OCI-LY7 (cell line): ENCODE measurements at regions not wholly inside any gene's neighbourhood (a gene's known extent, or its start where the extent isn't known, plus 50 kb on each side); places are given as distances from the start of the nearest gene placed in this dataset.

Experiments
- BruUV-seq: library from RNA; stranded (reverse); fragments of 400-500 nt; replicated peaks from 2 replicates; lab custom pipeline; 2021; lab: Mats Ljungman, UMichigan
- CTCF ChIA-PET: fragments of 300-600 bp; sonication (Branson Sonifier 250); formaldehyde crosslinking; loops from one replicate; lab custom pipeline; 2022; ENCODE audit warnings: antibody characterized with exemption; ENCODE audit not compliant: unreplicated experiment; lab: Charles Lee
- POLR2A ChIA-PET: fragments of 300-600 bp; sonication (Branson Sonifier 250); formaldehyde crosslinking; loops from one replicate; lab custom pipeline; 2022; ENCODE audit warnings: antibody characterized with exemption; lab: Charles Lee
- DNase-seq: peaks from one replicate; pipeline ENCODE4 v3.0.0-alpha.2; 2015; ENCODE audit warnings: low spot score
- H2AFZ ChIP-seq: fragments of 200-600 bp; sonication (generic), shearing (Covaris generic); 2 replicates; pipeline ENCODE4 v1.6.1; 2014; ENCODE audit warnings: mild to moderate bottlenecking, antibody characterized with exemption, low read length, moderate library complexity
- H3K27ac ChIP-seq: fragments of 200-600 bp; sonication (generic); 2 replicates; pipeline ENCODE4 v1.5.1; 2014; ENCODE audit warnings: mixed run types, low read depth, mild to moderate bottlenecking, moderate library complexity, low read length, inconsistent platforms; ENCODE audit not compliant: poor library complexity, severe bottlenecking
- H3K36me3 ChIP-seq: fragments of 200-600 bp; sonication (generic); 2 replicates; pipeline ENCODE4 v1.6.1; 2014; ENCODE audit warnings: mild to moderate bottlenecking, antibody characterized with exemption, low read length, moderate library complexity, mixed read lengths; ENCODE audit not compliant: insufficient read depth
- H3K4me1 ChIP-seq: fragments of 200-600 bp; sonication (generic); 2 replicates; pipeline ENCODE4 v1.5.1; 2014; ENCODE audit warnings: mild to moderate bottlenecking, low read length; ENCODE audit not compliant: insufficient read depth, poor library complexity, severe bottlenecking
- H3K4me2 ChIP-seq: fragments of 200-600 bp; sonication (generic); 2 replicates; pipeline ENCODE4 v1.6.1; 2014; ENCODE audit warnings: mild to moderate bottlenecking, low read length
- H3K4me3 ChIP-seq: fragments of 200-600 bp; sonication (generic); 2 replicates; pipeline ENCODE4 v1.5.1; 2014; ENCODE audit warnings: mild to moderate bottlenecking, low read depth, low read length; ENCODE audit not compliant: poor library complexity, severe bottlenecking
- H3K79me2 ChIP-seq: fragments of 200-600 bp; sonication (generic); 2 replicates; pipeline ENCODE4 v1.6.1; 2016; ENCODE audit warnings: low read depth, mild to moderate bottlenecking, low read length, moderate library complexity, mixed read lengths; ENCODE audit not compliant: insufficient read depth
- H3K9me2 ChIP-seq: fragments of 200-600 bp; sonication (generic); 2 replicates; pipeline ENCODE4 v1.6.1; 2016; ENCODE audit warnings: mild to moderate bottlenecking, low read length, mixed read lengths; ENCODE audit not compliant: insufficient read depth
- H3K9me3 ChIP-seq: fragments of 200-600 bp; sonication (generic); 2 replicates; pipeline ENCODE4 v1.6.1; 2014; ENCODE audit warnings: mild to moderate bottlenecking, mixed run types, low read length, mixed read lengths
- H4K20me1 ChIP-seq: fragments of 200-600 bp; sonication (generic); 2 replicates; pipeline ENCODE4 v1.6.1; 2014; ENCODE audit warnings: mild to moderate bottlenecking, antibody characterized with exemption, low read length, moderate library complexity, mixed read lengths; ENCODE audit not compliant: insufficient read depth
- EZH2phosphoT487 ChIP-seq: fragments of 200-600 bp; sonication (generic); IDR thresholded peaks from 2 replicates; pipeline ENCODE4 v1.6.1; 2018; ENCODE audit warnings: low read depth, borderline replicate concordance, mild to moderate bottlenecking, mixed run types, antibody characterized with exemption, low read length, moderate library complexity, mixed read lengths
- intact Hi-C: fragments of 100-400 bp; cut with micrococcal nuclease; formaldehyde crosslinking; loops from one replicate; pipeline ENCODE4 v1.10.0; 2022; ENCODE audit not compliant: unreplicated experiment
- TF ChIP-seq, protein P1 (sequence below): fragments of 200-600 bp; sonication (generic); conservative IDR thresholded peaks from 2 replicates; pipeline ENCODE4 v1.5.1; 2014; ENCODE audit warnings: mild to moderate bottlenecking, antibody characterized with exemption, low read length, moderate library complexity, mixed read lengths

- H3K79me2 ChIP-seq, result no peaks in the 10 kb centered on the region
- POLR2A ChIA-PET, result no interaction called here
These were observed 154.9 kb downstream of the WNT5A start for GRCh38 chr3:55332176-55332575.

GRCh38 chr3:55331524-55331923, 155.6 kb downstream of the WNT5A start:
- H3K4me2 ChIP-seq, result no peak overlapping the region
- no peak overlapping the region for H3K4me3 ChIP-seq
- ChIA-PET POLR2A (interaction anchor here (0.7 kb wide), 1 partner anchor 31 kb away, joined by 4 read pairs; no protein-coding TSS in a partner anchor), CTCF (no interaction called here)
- intact Hi-C loops, result no loop called here
- H3K4me1 ChIP-seq, result no peaks in the 10 kb centered on the region
- H2AFZ ChIP-seq, result no peak overlapping the region
- no peak for DNase-seq
- H3K9me3 ChIP-seq, result no peaks in the 10 kb centered on the region
- no peak for TF ChIP-seq EZH2phosphoT487
- TF ChIP-seq, protein P1, sequence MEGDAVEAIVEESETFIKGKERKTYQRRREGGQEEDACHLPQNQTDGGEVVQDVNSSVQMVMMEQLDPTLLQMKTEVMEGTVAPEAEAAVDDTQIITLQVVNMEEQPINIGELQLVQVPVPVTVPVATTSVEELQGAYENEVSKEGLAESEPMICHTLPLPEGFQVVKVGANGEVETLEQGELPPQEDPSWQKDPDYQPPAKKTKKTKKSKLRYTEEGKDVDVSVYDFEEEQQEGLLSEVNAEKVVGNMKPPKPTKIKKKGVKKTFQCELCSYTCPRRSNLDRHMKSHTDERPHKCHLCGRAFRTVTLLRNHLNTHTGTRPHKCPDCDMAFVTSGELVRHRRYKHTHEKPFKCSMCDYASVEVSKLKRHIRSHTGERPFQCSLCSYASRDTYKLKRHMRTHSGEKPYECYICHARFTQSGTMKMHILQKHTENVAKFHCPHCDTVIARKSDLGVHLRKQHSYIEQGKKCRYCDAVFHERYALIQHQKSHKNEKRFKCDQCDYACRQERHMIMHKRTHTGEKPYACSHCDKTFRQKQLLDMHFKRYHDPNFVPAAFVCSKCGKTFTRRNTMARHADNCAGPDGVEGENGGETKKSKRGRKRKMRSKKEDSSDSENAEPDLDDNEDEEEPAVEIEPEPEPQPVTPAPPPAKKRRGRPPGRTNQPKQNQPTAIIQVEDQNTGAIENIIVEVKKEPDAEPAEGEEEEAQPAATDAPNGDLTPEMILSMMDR, result no peak
- H3K9me2 ChIP-seq, result no peaks in the 10 kb centered on the region
- no peaks in the 10 kb centered on the region for H4K20me1 ChIP-seq
- no peaks in the 10 kb centered on the region for H3K36me3 ChIP-seq
- BruUV-seq, result no TSS peak
- no peak overlapping the region for H3K27ac ChIP-seq
- no peaks in the 10 kb centered on the region for H3K79me2 ChIP-seq

More at GRCh38 chr3:55332176-55332575, 154.9 kb downstream of the WNT5A start:
- no peaks in the 10 kb centered on the region for H4K20me1 ChIP-seq
- H3K9me2 ChIP-seq, result no peaks in the 10 kb centered on the region
- BruUV-seq, result no TSS peak
- H3K36me3 ChIP-seq, result no peaks in the 10 kb centered on the region
- TF ChIP-seq EZH2phosphoT487, result no peak
- TF ChIP-seq, protein P1, result no peak
- no peaks in the 10 kb centered on the region for H3K9me3 ChIP-seq
- CTCF ChIA-PET, result interaction anchor here (0.6 kb wide), 1 partner anchor 14 kb away, joined by 6 read pairs; no protein-coding TSS in a partner anchor
- no peak overlapping the region for H3K4me3 ChIP-seq
- no peak overlapping the region for H2AFZ ChIP-seq
- H3K27ac ChIP-seq, result no peak overlapping the region
- no peak for DNase-seq
- no peak overlapping the region for H3K4me2 ChIP-seq
- H3K4me1 ChIP-seq, result no peaks in the 10 kb centered on the region
- intact Hi-C loops, result no loop called here

- CTCF ChIA-PET, result no interaction called here
- H3K4me2 ChIP-seq, result no peak overlapping the region
- H3K4me3 ChIP-seq, result no peak overlapping the region
- H2AFZ ChIP-seq, result no peak overlapping the region
- no peaks in the 10 kb centered on the region for H3K4me1 ChIP-seq
- DNase-seq, result no peak
- no peak overlapping the region for H3K27ac ChIP-seq
- no peaks in the 10 kb centered on the region for H3K36me3 ChIP-seq
- H3K79me2 ChIP-seq, result no peaks in the 10 kb centered on the region
- H3K9me2 ChIP-seq, result no peaks in the 10 kb centered on the region
- TF ChIP-seq, protein P1, result no peak
- no peak for TF ChIP-seq EZH2phosphoT487
- H4K20me1 ChIP-seq, result no peaks in the 10 kb centered on the region
- POLR2A ChIA-PET, result interaction anchor here (0.7 kb wide), 1 partner anchor 500 kb away, joined by 3 read pairs; no protein-coding TSS in a partner anchor
- no TSS peak for BruUV-seq
- intact Hi-C loops, result no loop called here
- no peaks in the 10 kb centered on the region for H3K9me3 ChIP-seq
These were observed 156.3 kb downstream of the WNT5A start for GRCh38 chr3:55330756-55331155.
